HG02678 (cell line): ENCODE measurements at regions not wholly inside any gene's neighbourhood (a gene's known extent, or its start where the extent isn't known, plus 50 kb on each side); places are given as distances from the start of the nearest gene placed in this dataset.
A peak's percentile ranks its signal among the peaks of the same experiment; 100 is the strongest.

Experiments used
- ATAC-seq: cut with Tn5 transposase; IDR thresholded peaks from one replicate; pipeline ENCODE4 v1.9.1; 2021; ENCODE audit warnings: mild to moderate bottlenecking, moderate library complexity; ENCODE audit not compliant: unreplicated experiment

- ATAC-seq: no peak
Measured at GRCh38 chr2:153043385-153043784, 325.0 kb downstream of the ARL6IP6 start.

GRCh38 chr2:153028626-153029025, 310.2 kb downstream of the ARL6IP6 start:
- no peak for ATAC-seq

- no peak for ATAC-seq
Measured at GRCh38 chr2:153027533-153027932, 309.1 kb downstream of the ARL6IP6 start.

GRCh38 chr2:153020201-153020600, 301.8 kb downstream of the ARL6IP6 start:
- ATAC-seq: no peak

GRCh38 chr2:153005071-153005730, 286.8 kb downstream of the ARL6IP6 start:
- ATAC-seq: no peak

GRCh38 chr2:153004627-153005026, 286.2 kb downstream of the ARL6IP6 start:
- ATAC-seq: no peak

GRCh38 chr2:152974146-152974545, 255.7 kb downstream of the ARL6IP6 start:
- no peak for ATAC-seq

GRCh38 chr2:152971685-152972084, 253.3 kb downstream of the ARL6IP6 start:
- no peak for ATAC-seq

GRCh38 chr2:152962446-152962845, 244.0 kb downstream of the ARL6IP6 start:
- no peak for ATAC-seq

- no peak for ATAC-seq
Measured at GRCh38 chr2:152961351-152961750, 242.9 kb downstream of the ARL6IP6 start.

- ATAC-seq: no peak
Measured at GRCh38 chr2:152950126-152950525, 231.7 kb downstream of the ARL6IP6 start.

- ATAC-seq: no peak
Measured at GRCh38 chr2:152944099-152944498, 225.7 kb downstream of the ARL6IP6 start.

GRCh38 chr2:152942940-152943440, 224.6 kb downstream of the ARL6IP6 start:
- no peak for ATAC-seq

GRCh38 chr2:152930501-152930900, 212.1 kb downstream of the ARL6IP6 start:
- no peak for ATAC-seq

GRCh38 chr2:152929628-152930027, 211.2 kb downstream of the ARL6IP6 start:
- ATAC-seq: no peak

- ATAC-seq: peak; percentile 87
Measured at GRCh38 chr2:152925547-152926448, 207.4 kb downstream of the ARL6IP6 start.

GRCh38 chr2:152924722-152925121, 206.3 kb downstream of the ARL6IP6 start:
- ATAC-seq: no peak

GRCh38 chr2:152924219-152924618, 205.8 kb downstream of the ARL6IP6 start:
- no peak for ATAC-seq

- ATAC-seq: no peak
Measured at GRCh38 chr2:152920846-152921245, 202.4 kb downstream of the ARL6IP6 start.

GRCh38 chr2:152910970-152911369, 192.6 kb downstream of the ARL6IP6 start:
- ATAC-seq: no peak

- ATAC-seq: no peak
Measured at GRCh38 chr2:152907046-152907445, 188.6 kb downstream of the ARL6IP6 start.

- no peak for ATAC-seq
Measured at GRCh38 chr2:152894051-152894450, 175.6 kb downstream of the ARL6IP6 start.
